Astrocyte (in vitro differentiated cells and primary cell): ENCODE measurements at regions not wholly inside any gene's neighbourhood (a gene's known extent, or its start where the extent isn't known, plus 50 kb on each side); places are given as distances from the start of the nearest gene placed in this dataset.

Experiments used
- DNase-seq: peaks from one replicate; pipeline ENCODE4 v3.0.0-alpha.2; 2010; ENCODE audit warnings: low read depth
- FAIRE-seq: peaks from 2 replicates; lab custom pipeline; 2011; peaks lifted over from hg19 to GRCh38; lab: Jason Lieb, UNC
- H2AFZ ChIP-seq: 2 replicates; pipeline ENCODE4 v1.6.0; 2012; ENCODE audit warnings: low read depth, low read length, inconsistent platforms
- H3K27ac ChIP-seq: 2 replicates; pipeline ENCODE4 v1.5.1; 2011; ENCODE audit warnings: low read depth, low read length, inconsistent platforms
- H3K27me3 ChIP-seq: 2 replicates; pipeline ENCODE4 v1.6.0; 2011; ENCODE audit warnings: low read length, inconsistent platforms; ENCODE audit not compliant: insufficient read depth
- H3K36me3 ChIP-seq: 2 replicates; pipeline ENCODE4 v1.5.1; 2011; ENCODE audit warnings: low read length, inconsistent platforms; ENCODE audit not compliant: insufficient read depth
- H3K4me1 ChIP-seq: 2 replicates; pipeline ENCODE4 v1.5.1; 2011; ENCODE audit warnings: low read length, inconsistent platforms; ENCODE audit not compliant: insufficient read depth
- H3K4me2 ChIP-seq: 2 replicates; pipeline ENCODE4 v1.6.0; 2012; ENCODE audit warnings: low read length, inconsistent platforms
- H3K4me3 ChIP-seq: 2 replicates; pipeline ENCODE4 v1.5.1; 2011; ENCODE audit warnings: low read depth, mild to moderate bottlenecking, low read length, inconsistent platforms; ENCODE audit not compliant: insufficient read depth
- H3K79me2 ChIP-seq: 2 replicates; pipeline ENCODE4 v1.6.0; 2012; ENCODE audit warnings: mild to moderate bottlenecking, low read length, inconsistent platforms; ENCODE audit not compliant: insufficient read depth
- H3K9ac ChIP-seq: 2 replicates; pipeline ENCODE4 v1.6.0; 2012; ENCODE audit warnings: mild to moderate bottlenecking, low read length, inconsistent platforms
- H3K9me3 ChIP-seq: 2 replicates; pipeline ENCODE4 v1.5.1; 2012; ENCODE audit warnings: low read depth, mild to moderate bottlenecking, low read length, inconsistent platforms; ENCODE audit not compliant: insufficient read depth
- H4K20me1 ChIP-seq: 2 replicates; pipeline ENCODE4 v1.6.0; 2012; ENCODE audit warnings: low read length, inconsistent platforms; ENCODE audit not compliant: insufficient read depth
- H3K27ac Mint-ChIP-seq: one replicate; pipeline ENCODE4 v1.8.0; 2021; ENCODE audit warnings: mild to moderate bottlenecking, mixed read lengths; ENCODE audit not compliant: unreplicated experiment
- H3K27me3 Mint-ChIP-seq: one replicate; pipeline ENCODE4 v1.8.0; 2021; ENCODE audit warnings: low read depth, mixed read lengths; ENCODE audit not compliant: unreplicated experiment
- H3K36me3 Mint-ChIP-seq: one replicate; pipeline ENCODE4 v1.8.0; 2021; ENCODE audit warnings: low read depth, mixed read lengths; ENCODE audit not compliant: unreplicated experiment
- H3K4me1 Mint-ChIP-seq: one replicate; pipeline ENCODE4 v1.8.0; 2021; ENCODE audit warnings: low read depth, mixed read lengths; ENCODE audit not compliant: unreplicated experiment
- H3K4me3 Mint-ChIP-seq: one replicate; pipeline ENCODE4 v1.8.0; 2021; ENCODE audit warnings: mild to moderate bottlenecking, moderate library complexity, mixed read lengths; ENCODE audit not compliant: unreplicated experiment
- H3K9me3 Mint-ChIP-seq: one replicate; pipeline ENCODE4 v1.8.0; 2021; ENCODE audit warnings: mild to moderate bottlenecking, mixed read lengths; ENCODE audit not compliant: unreplicated experiment
- CTCF ChIP-seq: IDR thresholded peaks from 2 replicates; pipeline ENCODE4 v1.5.1; 2011; ENCODE audit warnings: low read depth, mild to moderate bottlenecking, inconsistent platforms, low read length, moderate library complexity; ENCODE audit not compliant: insufficient read depth
- EZH2 ChIP-seq: IDR thresholded peaks from 2 replicates; pipeline ENCODE4 v1.6.1; 2012; ENCODE audit warnings: mild to moderate bottlenecking, low read length, inconsistent platforms; ENCODE audit not compliant: insufficient read depth

- H3K9me3 Mint-ChIP-seq, result no peaks in the 10 kb centered on the region
- no peak for TF ChIP-seq EZH2
- TF ChIP-seq CTCF, result no peak
- no peak overlapping the region for H3K4me2 ChIP-seq
- H3K27ac ChIP-seq, result no peak overlapping the region
- no peaks in the 10 kb centered on the region for H3K9me3 ChIP-seq
- H3K4me1 ChIP-seq, result no peaks in the 10 kb centered on the region
- peaks cover 2% of the 10 kb centered on the region for H3K27me3 Mint-ChIP-seq
- DNase-seq (no peak), FAIRE-seq (no peak)
- no peaks in the 10 kb centered on the region for H3K27me3 ChIP-seq
- no peak overlapping the region for H2AFZ ChIP-seq
- H3K36me3 Mint-ChIP-seq, result no peaks in the 10 kb centered on the region
- H3K79me2 ChIP-seq, result no peaks in the 10 kb centered on the region
- no peak overlapping the region for H3K4me3 ChIP-seq
- H3K36me3 ChIP-seq, result no peaks in the 10 kb centered on the region
- H3K4me1 Mint-ChIP-seq, result no peaks in the 10 kb centered on the region
- no peak overlapping the region for H3K27ac Mint-ChIP-seq
- H3K9ac ChIP-seq, result no peak overlapping the region
- no peaks in the 10 kb centered on the region for H4K20me1 ChIP-seq
- H3K4me3 Mint-ChIP-seq, result no peak overlapping the region
Observed at GRCh38 chr16:51418258-51418657, 267.2 kb upstream of the SALL1 start.

DNA sequence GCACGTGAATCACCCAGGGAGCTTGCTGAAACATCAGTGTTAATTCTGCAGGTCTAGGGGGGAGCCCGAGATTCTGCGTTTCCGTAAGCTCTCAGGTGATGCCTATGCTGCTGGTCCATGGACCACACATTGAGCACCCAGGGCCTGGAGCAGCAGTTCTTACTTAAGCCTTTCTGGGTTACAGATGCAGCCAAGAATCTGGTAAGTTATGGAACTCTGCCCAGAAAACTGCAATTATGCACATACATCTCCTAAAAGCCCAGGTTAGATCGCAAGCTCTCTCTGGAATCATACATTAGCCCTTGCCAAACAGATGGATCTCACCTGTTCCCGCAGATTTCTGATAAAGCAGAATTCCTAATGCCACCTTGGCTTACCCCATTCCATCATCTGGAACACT is 265.9 kb upstream of the SALL1 start:
- TF ChIP-seq CTCF (no peak), EZH2 (no peak)
- no peaks in the 10 kb centered on the region for H3K27me3 ChIP-seq
- no peak overlapping the region for H3K4me2 ChIP-seq
- no peak overlapping the region for H2AFZ ChIP-seq
- no peak for FAIRE-seq
- no peaks in the 10 kb centered on the region for H3K9me3 ChIP-seq
- Mint-ChIP-seq H3K27me3 (peaks cover 5% of the 10 kb centered on the region), H3K9me3 (no peaks in the 10 kb centered on the region), H3K4me1 (no peaks in the 10 kb centered on the region), H3K27ac (no peak overlapping the region), H3K4me3 (no peak overlapping the region), H3K36me3 (no peaks in the 10 kb centered on the region)
- no peak overlapping the region for H3K9ac ChIP-seq
- no peak overlapping the region for H3K4me3 ChIP-seq
- H3K4me1 ChIP-seq, result no peaks in the 10 kb centered on the region
- H4K20me1 ChIP-seq, result no peaks in the 10 kb centered on the region
- no peak overlapping the region for H3K27ac ChIP-seq
- DNase-seq, result peak; percentile 54
- no peaks in the 10 kb centered on the region for H3K36me3 ChIP-seq
- H3K79me2 ChIP-seq, result no peaks in the 10 kb centered on the region

GRCh38 chr16:51410125-51410524 is 259.1 kb upstream of the SALL1 start:
- no peak overlapping the region for H3K9ac ChIP-seq
- H4K20me1 ChIP-seq, result no peaks in the 10 kb centered on the region
- H3K36me3 ChIP-seq, result no peaks in the 10 kb centered on the region
- H3K27me3 ChIP-seq, result no peaks in the 10 kb centered on the region
- FAIRE-seq (no peak), DNase-seq (no peak)
- H3K4me3 ChIP-seq, result no peak overlapping the region
- Mint-ChIP-seq H3K27ac (no peak overlapping the region), H3K9me3 (no peaks in the 10 kb centered on the region), H3K27me3 (peaks cover 5% of the 10 kb centered on the region), H3K36me3 (no peaks in the 10 kb centered on the region), H3K4me3 (no peak overlapping the region), H3K4me1 (peaks cover 12% of the 10 kb centered on the region)
- H3K4me2 ChIP-seq, result no peak overlapping the region
- H2AFZ ChIP-seq, result no peak overlapping the region
- H3K79me2 ChIP-seq, result no peaks in the 10 kb centered on the region
- TF ChIP-seq EZH2 (no peak), CTCF (no peak)
- no peaks in the 10 kb centered on the region for H3K9me3 ChIP-seq
- peaks cover 24% of the 10 kb centered on the region for H3K4me1 ChIP-seq
- no peak overlapping the region for H3K27ac ChIP-seq
